22Rv1 (cell line): ENCODE measurements at regions not wholly inside any gene's neighbourhood (a gene's known extent, or its start where the extent isn't known, plus 50 kb on each side); places are given as distances from the start of the nearest gene placed in this dataset.

Experiments
- H3K27ac ChIP-seq: fragments of 450-650 bp; 2 replicates; pipeline ENCODE4 v1.5.1; 2017
- CTCF ChIP-seq: fragments of 450-650 bp; IDR thresholded peaks from 2 replicates; pipeline ENCODE4 v1.5.1; 2017; ENCODE audit warnings: mild to moderate bottlenecking
- ZFX ChIP-seq: fragments of 450-650 bp; IDR thresholded peaks from 2 replicates; pipeline ENCODE4 v1.6.1; 2017; ENCODE audit warnings: antibody characterized with exemption, borderline replicate concordance

GRCh38 chr3:159560214-159560979 is 428.2 kb upstream of the IL12A start:
- no peak overlapping the region for H3K27ac ChIP-seq
- TF ChIP-seq ZFX (no peak), CTCF (no peak)

- H3K27ac ChIP-seq, result no peak overlapping the region
- no peak for TF ChIP-seq ZFX
- TF ChIP-seq CTCF, result no peak
Observed at GRCh38 chr3:159565313-159565712, 423.3 kb upstream of the IL12A start.

GRCh38 chr3:159583662-159584061 is 405.0 kb upstream of the IL12A start:
- TF ChIP-seq ZFX (no peak), CTCF (no peak)
- H3K27ac ChIP-seq, result no peak overlapping the region

GRCh38 chr3:159584421-159584820 is 404.2 kb upstream of the IL12A start:
- no peak overlapping the region for H3K27ac ChIP-seq
- no peak for TF ChIP-seq CTCF
- no peak for TF ChIP-seq ZFX

GRCh38 chr3:159586571-159587202 is 401.9 kb upstream of the IL12A start:
- no peak overlapping the region for H3K27ac ChIP-seq
- TF ChIP-seq ZFX (no peak), CTCF (peak; percentile 68)

- TF ChIP-seq CTCF, result no peak
- TF ChIP-seq ZFX, result no peak
Observed at GRCh38 chr3:159593927-159594605, 394.6 kb upstream of the IL12A start.

GRCh38 chr3:159600291-159600690 is 388.3 kb upstream of the IL12A start:
- no peak for TF ChIP-seq ZFX
- TF ChIP-seq CTCF, result no peak
- H3K27ac ChIP-seq, result no peak overlapping the region

More at GRCh38 chr3:159593927-159594605, 394.6 kb upstream of the IL12A start:
- H3K27ac ChIP-seq, result no peak overlapping the region
